GM21447 (cell line): ENCODE measurements at regions not wholly inside any gene's neighbourhood (a gene's known extent, or its start where the extent isn't known, plus 50 kb on each side); places are given as distances from the start of the nearest gene placed in this dataset.

Experiments used
- ATAC-seq: cut with Tn5 transposase; IDR thresholded peaks from one replicate; pipeline ENCODE4 v1.9.1; 2021; ENCODE audit not compliant: unreplicated experiment

DNA sequence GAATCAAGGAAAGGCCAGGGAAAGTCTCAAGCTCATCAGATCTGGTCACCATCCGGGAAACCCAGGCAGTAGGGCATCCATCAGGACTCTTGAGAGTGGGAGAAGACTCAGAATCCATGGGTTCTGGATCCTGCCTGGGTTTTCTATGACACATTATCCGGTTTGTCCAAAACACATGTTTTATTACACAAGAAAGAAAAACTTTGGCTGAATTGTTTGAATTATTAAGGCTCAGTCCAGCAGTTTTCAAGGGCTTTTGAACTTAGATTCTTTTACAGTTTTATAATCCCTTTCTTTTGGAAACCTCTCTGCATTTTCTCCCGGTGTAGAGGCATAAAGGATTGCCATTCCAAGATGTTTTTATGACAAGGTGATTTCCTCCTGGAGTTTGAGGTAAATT lies 528.5 kb upstream of the MGMT start:
- ATAC-seq = no peak

- no peak for ATAC-seq
Measured at GRCh38 chr10:128940081-128940480, 527.0 kb upstream of the MGMT start.

- ATAC-seq = no peak
Measured at GRCh38 chr10:128943111-128943510, 523.9 kb upstream of the MGMT start.

DNA sequence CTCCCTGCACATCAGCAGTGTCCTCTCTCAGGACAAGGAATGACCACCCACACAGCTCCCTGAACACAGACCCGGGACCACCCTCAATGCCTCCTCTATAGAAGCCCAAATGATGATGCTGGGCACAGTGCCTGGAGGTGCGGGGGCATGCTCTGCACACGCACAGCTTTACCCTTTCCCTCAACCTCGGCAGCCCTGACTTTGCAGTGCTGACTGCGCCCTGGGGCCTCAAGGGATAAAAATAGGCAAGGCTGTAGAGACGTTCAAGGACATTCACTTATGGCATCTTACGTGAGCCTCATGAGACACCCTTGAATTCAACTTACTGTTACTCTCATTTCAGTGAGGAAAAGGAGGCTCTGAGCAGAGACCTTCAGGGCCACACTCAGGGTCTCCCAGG lies 521.6 kb upstream of the MGMT start:
- no peak for ATAC-seq

- no peak for ATAC-seq
Measured at GRCh38 chr10:128950159-128950915, 516.7 kb upstream of the MGMT start.

- ATAC-seq = no peak
Measured at GRCh38 chr10:128950916-128951275, 516.1 kb upstream of the MGMT start.

GRCh38 chr10:128952856-128953255 lies 514.2 kb upstream of the MGMT start:
- ATAC-seq = no peak

DNA sequence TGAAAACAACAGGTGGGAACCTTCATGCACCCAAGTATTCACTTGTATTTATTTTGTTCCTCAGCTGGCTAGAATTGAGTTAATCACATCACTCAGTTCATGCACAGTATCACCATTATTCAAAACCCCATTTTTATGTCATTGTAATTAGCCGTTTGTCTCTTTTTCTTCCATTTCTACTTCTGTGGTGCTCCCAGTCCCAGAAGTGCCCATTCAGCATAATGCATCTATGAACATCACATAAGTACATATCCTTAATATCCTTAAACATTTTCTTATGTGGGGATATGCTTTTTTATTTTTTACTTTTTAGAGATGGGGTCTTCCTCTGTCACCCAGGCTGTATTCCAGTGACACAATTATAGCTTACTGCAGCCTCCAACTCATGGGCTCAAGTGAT lies 510.9 kb upstream of the MGMT start:
- ATAC-seq = no peak

DNA sequence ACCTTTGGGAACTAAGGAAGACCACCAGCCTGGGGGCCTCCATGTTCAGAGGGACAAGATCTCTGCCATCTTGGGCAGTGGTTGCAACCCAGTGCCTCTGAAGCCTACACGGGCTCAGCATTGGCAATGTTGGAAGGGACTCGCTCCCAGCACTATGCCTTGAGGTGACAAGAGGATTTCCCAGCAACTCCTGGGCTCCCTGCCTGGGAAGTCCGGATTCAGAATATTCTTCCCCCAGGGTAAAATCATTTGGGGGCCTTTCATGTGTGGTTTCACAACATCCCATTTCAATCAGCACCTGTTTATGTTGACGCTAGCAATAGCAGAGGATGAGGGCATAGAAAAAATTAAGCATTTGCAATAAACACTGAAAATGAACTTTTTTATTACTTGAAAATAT lies 509.8 kb upstream of the MGMT start:
- ATAC-seq = no peak

- ATAC-seq = no peak
Measured at GRCh38 chr10:128958834-128959690, 508.0 kb upstream of the MGMT start.

DNA sequence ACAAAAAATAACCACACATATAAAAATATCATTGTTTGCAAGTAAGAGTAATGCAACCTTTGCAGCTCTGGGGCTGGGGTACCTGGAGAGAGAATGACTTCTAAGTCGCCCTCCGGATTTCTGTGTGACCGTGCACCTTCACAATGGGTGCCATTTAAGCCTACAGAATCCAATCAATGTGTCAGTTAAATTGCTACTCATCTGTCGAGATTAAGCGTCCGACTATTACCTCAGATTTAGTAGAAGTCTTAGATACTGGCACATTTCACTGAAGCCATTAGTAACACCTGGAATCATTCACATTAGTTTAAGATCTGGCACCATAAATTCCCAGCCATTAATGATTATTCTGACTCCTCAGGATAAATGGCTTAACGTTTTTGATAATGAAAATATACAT lies 507.3 kb upstream of the MGMT start:
- ATAC-seq = no peak

DNA sequence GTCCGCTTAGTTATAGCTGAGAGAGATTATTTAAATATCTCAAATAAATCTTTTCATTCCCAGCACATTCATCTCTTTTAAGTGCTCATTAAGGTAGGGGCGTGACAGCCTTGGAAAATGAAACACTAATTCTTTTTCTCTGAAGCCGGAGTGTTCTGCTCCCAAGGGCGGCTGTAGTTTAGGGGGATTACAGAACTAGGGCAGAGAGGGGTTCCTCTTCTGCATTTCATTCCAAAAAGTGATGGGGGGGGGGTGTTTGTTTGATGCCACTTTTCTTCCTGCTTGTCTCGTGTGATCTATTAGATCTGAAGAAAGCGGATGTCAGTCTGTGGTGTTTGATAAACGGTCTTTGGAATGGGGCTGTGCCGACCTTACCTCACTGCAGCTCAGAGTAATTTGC lies 506.5 kb upstream of the MGMT start:
- no peak for ATAC-seq

- no peak for ATAC-seq
Measured at GRCh38 chr10:128962182-128962581, 504.9 kb upstream of the MGMT start.

- no peak for ATAC-seq
Measured at GRCh38 chr10:128963211-128964099, 503.6 kb upstream of the MGMT start.

DNA sequence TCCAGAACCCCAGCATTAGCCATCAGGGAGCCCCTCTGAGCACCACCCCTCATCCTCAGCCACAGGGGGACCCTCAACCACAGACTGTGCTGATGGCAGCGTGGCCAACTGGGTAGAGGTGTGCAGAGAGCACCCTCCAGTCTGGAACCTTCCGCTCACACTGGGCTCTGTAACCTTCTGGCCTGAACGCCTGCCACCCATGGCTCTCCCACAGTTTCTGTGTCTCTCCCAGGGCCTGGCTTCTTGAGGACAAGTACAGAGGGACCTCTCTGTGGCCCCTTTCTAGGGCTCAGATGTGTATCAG lies 503.0 kb upstream of the MGMT start:
- no peak for ATAC-seq

GRCh38 chr10:128967980-128968756 lies 498.9 kb upstream of the MGMT start:
- no peak for ATAC-seq

- no peak for ATAC-seq
Measured at GRCh38 chr10:128969551-128969950, 497.5 kb upstream of the MGMT start.

DNA sequence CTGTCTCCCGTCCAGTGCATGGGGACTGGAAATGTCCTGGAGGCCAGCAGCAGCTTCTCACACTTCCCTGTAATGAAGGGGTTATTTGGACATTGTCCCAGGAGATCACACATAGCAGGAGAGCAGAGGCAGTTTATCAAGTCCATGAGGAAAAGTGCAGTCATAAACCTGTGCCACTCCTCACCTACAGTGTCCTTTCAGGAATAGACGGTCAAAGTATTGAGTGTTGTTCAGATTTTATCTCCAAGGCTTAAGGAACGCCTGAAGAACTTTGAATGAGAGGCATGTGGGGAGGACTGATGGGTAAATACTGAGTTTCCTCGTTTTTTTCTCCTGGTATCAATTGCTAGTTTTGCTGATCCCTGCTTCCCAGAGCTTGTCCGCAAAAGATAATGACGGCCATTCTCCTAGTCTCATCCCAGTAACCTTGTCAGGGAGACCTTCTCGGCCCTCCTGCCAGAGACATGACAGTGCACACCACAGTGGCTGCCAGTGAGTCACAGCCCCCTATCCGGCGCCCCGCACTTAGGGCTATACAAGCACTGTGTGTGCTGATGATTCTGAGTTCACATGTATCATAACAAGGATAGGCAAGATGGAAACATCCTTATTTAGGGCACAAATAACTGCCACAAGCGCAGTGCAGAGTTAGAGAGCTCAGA lies 495.5 kb upstream of the MGMT start:
- no peak for ATAC-seq

GRCh38 chr10:128972036-128972405 lies 495.0 kb upstream of the MGMT start:
- no peak for ATAC-seq

DNA sequence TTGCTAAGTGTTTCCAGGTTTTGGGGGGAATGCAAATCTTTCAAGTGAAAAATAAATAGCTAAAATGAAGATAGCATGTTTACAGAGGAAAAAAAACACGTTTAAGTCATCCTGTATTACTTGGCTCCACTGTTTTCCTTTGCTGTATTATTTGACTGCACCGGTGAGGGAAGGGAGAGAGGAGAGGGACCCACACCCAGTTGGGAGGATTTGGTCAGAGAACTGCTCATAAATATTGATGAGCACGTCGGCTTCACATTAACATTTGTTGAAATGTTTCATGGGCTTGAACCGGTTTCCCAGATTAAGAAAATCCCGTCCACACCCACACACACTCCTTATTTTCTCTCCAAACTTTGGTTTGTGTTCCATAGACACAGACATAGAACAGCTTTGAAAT lies 493.8 kb upstream of the MGMT start:
- ATAC-seq = no peak
